HL-60 (cell line): ENCODE measurements at regions not wholly inside any gene's neighbourhood (a gene's known extent, or its start where the extent isn't known, plus 50 kb on each side); places are given as distances from the start of the nearest gene placed in this dataset.

Experiments used
- DNase-seq, 2 experiments: peaks; one replicate each; pipeline ENCODE4 v3.0.0-alpha.2; 2010 to 2020; ENCODE audit warnings: low read depth in 1 of 2, low spot score in 1 of 2
- H3K27ac ChIP-seq: fragments of 250-450 bp; sonication (Bioruptor Pico); replicated peaks from 2 replicates; pipeline ENCODE4 v1.5.1; 2020; ENCODE audit warnings: mild to moderate bottlenecking, moderate library complexity
- H3K27me3 ChIP-seq: fragments of 250-450 bp; sonication (Bioruptor Pico); 2 replicates; pipeline ENCODE4 v1.5.1; 2021; ENCODE audit warnings: mild to moderate bottlenecking, moderate library complexity; ENCODE audit not compliant: insufficient read depth, poor library complexity, severe bottlenecking
- H3K4me3 ChIP-seq: replicated peaks from 2 replicates; pipeline ENCODE4 v1.5.1; 2011; ENCODE audit warnings: mild to moderate bottlenecking, control low read depth, low read length; ENCODE audit not compliant: insufficient read depth
- GABPA ChIP-seq: IDR thresholded peaks from 2 replicates; pipeline ENCODE4 v1.6.1; 2012; ENCODE audit warnings: low read depth
- POLR2AphosphoS5 ChIP-seq: IDR thresholded peaks from 2 replicates; pipeline ENCODE4 v1.6.1; 2012; ENCODE audit warnings: low read depth
- SPI1 ChIP-seq: IDR thresholded peaks from 2 replicates; pipeline ENCODE4 v1.6.1; 2012; ENCODE audit warnings: low read depth, mild to moderate bottlenecking, borderline replicate concordance
- TF ChIP-seq, protein P1 (sequence below): IDR thresholded peaks from one replicate; pipeline ENCODE4 v1.5.1; 2011; ENCODE audit warnings: low read length, control low read depth, inconsistent platforms; ENCODE audit not compliant: insufficient read depth
- TF ChIP-seq, protein P2 (sequence below): IDR thresholded peaks from 2 replicates; pipeline ENCODE4 v1.6.1; 2012; ENCODE audit warnings: low read depth; ENCODE audit not compliant: insufficient replicate concordance

DNA sequence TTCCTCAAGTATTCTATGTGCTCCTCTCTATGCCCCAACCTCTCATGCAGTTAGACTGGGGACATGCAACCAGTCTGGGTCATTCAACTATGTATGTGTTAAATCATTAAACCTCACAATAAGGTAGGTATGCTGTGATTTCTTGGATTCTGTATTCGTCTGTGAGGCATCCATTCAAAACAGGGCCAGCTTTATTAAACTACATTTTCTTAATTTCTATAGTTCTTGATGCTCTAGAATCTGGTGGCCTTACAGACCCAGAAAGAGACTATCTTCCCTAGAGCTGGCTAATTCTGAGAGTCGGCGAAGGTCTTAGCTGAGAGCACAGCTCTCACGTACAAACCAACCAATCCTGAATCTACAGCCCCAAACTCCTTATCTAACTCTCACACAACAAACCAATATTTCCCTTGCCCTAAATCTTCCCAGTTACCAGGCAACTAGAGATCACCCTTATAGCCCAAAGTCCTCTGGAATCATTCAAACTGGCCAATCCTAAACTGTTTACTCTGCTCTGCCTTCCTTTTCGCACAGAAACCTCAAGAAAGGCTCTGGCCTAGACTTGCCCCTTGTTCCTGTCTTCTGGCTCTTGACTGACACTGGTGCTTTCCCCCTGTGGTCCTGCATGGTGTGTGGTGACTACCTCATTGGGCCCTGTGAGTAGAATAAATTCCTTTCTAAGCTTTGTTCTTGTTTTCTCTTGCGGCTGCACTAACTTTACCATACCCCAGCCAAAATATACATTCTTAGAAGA, 203.5 kb upstream of the TET2 start:
- TF ChIP-seq, protein P1, sequence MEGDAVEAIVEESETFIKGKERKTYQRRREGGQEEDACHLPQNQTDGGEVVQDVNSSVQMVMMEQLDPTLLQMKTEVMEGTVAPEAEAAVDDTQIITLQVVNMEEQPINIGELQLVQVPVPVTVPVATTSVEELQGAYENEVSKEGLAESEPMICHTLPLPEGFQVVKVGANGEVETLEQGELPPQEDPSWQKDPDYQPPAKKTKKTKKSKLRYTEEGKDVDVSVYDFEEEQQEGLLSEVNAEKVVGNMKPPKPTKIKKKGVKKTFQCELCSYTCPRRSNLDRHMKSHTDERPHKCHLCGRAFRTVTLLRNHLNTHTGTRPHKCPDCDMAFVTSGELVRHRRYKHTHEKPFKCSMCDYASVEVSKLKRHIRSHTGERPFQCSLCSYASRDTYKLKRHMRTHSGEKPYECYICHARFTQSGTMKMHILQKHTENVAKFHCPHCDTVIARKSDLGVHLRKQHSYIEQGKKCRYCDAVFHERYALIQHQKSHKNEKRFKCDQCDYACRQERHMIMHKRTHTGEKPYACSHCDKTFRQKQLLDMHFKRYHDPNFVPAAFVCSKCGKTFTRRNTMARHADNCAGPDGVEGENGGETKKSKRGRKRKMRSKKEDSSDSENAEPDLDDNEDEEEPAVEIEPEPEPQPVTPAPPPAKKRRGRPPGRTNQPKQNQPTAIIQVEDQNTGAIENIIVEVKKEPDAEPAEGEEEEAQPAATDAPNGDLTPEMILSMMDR, result no peak
- DNase-seq, result no peak
- H3K4me3 ChIP-seq, result no peak overlapping the region
- no peaks in the 10 kb centered on the region for H3K27me3 ChIP-seq
- no peak overlapping the region for H3K27ac ChIP-seq

DNA sequence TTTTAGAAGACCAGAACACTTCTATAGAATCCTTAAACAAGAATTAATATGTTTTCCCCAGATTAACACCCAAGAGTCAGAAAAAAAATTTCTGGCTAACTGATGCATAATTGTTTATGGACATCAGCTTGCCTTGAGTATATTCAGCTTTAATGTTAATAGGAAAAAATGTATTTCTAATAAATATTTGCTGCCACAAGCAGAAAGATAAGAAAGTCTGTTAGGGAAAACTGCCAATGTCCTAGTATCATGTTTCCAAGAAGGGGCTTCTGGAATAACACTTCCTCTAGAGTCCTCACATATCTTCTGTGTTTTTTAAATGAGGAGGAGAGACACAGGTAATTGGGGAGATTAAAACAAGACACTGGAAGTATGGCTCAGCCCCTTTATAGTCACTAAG, 202.1 kb upstream of the TET2 start:
- no peak for DNase-seq

DNA sequence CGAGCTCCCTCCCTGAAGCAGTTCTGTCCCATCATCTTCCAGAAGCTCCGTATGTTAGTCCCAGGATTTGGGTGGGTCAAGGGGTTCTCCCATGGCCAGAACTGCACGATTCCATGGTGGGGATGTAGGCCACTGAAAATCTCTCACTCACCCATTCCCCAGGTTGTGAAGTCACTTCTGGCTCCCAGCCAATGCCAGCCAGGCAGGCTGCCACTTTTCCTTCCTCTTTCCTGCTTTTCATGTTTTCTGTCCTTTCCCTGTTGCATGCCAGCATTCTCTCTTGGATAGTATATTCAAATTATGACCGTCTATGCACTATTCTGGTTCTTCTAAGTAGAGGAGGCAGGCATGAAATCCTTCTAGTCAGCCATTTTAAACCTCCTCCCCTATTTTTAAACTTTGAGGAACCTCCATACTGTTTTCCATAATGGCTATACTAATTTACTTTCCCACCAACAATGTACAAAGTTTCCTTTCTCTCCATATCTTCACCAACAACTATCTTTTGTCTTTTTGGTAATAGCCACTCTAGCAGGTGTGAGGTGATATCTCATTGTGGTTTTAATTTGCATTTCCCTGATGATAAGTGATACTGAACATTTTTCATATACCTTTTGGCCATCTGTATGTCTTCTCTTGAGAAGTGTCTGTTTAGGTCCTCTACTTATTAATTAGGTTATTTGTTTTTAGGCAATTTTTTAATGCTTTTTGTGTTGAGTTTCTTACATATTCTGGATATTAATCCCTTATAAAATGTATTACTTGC, 182.1 kb upstream of the TET2 start:
- TF ChIP-seq, protein P2, sequence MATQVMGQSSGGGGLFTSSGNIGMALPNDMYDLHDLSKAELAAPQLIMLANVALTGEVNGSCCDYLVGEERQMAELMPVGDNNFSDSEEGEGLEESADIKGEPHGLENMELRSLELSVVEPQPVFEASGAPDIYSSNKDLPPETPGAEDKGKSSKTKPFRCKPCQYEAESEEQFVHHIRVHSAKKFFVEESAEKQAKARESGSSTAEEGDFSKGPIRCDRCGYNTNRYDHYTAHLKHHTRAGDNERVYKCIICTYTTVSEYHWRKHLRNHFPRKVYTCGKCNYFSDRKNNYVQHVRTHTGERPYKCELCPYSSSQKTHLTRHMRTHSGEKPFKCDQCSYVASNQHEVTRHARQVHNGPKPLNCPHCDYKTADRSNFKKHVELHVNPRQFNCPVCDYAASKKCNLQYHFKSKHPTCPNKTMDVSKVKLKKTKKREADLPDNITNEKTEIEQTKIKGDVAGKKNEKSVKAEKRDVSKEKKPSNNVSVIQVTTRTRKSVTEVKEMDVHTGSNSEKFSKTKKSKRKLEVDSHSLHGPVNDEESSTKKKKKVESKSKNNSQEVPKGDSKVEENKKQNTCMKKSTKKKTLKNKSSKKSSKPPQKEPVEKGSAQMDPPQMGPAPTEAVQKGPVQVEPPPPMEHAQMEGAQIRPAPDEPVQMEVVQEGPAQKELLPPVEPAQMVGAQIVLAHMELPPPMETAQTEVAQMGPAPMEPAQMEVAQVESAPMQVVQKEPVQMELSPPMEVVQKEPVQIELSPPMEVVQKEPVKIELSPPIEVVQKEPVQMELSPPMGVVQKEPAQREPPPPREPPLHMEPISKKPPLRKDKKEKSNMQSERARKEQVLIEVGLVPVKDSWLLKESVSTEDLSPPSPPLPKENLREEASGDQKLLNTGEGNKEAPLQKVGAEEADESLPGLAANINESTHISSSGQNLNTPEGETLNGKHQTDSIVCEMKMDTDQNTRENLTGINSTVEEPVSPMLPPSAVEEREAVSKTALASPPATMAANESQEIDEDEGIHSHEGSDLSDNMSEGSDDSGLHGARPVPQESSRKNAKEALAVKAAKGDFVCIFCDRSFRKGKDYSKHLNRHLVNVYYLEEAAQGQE, result no peak
- TF ChIP-seq GABPA, result no peak
- TF ChIP-seq, protein P1, result no peak
- DNase-seq, result peak in 1 of 2 experiments; percentile 26
- H3K27me3 ChIP-seq, result no peaks in the 10 kb centered on the region
- no peak overlapping the region for H3K4me3 ChIP-seq
- H3K27ac ChIP-seq, result no peak overlapping the region

More for the DNA sequence above, 202.1 kb upstream of the TET2 start:
- Histone ChIP-seq H3K4me3 (no peak overlapping the region), H3K27ac (no peak overlapping the region), H3K27me3 (no peaks in the 10 kb centered on the region)
- TF ChIP-seq GABPA (no peak), POLR2AphosphoS5 (no peak), SPI1 (no peak)
- TF ChIP-seq, protein P2, result no peak
- TF ChIP-seq, protein P1, result no peak
